ENCODE measurements at regions not wholly inside any gene's neighbourhood (a gene's known extent, or its start where the extent isn't known, plus 50 kb on each side); places are given as distances from the start of the nearest gene placed in this dataset.
A peak's percentile ranks its signal among the peaks of the same experiment; 100 is the strongest.

DNA sequence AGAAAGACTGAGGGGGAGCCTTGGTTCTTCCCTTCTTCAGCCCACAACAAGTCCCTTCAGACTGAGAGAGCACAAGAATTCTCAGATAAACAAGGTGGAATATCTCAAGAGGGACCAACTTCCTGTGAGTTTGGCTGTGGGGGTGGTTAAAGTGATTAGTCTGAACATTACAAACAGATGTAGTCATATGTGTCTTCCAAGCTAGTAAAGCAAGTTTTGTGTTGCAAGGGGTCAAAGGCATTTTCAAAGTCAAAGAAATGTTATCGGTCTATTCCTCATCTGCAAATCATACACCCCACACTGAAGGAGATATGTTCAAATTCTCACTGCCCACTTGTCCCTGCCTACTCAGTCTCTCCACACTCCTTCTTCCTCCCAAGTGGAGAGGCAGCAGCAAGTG lies 242.5 kb downstream of the FAM43A start:
- Histone ChIP-seq H3K27me3 (ENCODE audit: insufficient read depth, low read depth, low read length) (no peaks in the 10 kb centered on the region), H3K79me2 (replicated peaks; ENCODE audit: insufficient read depth, low read length) (no peaks in the 10 kb centered on the region), H3F3A (ENCODE audit: insufficient read depth, low read length, poor library complexity, severe bottlenecking) (no peaks in the 10 kb centered on the region), H3K9me2 (ENCODE audit: insufficient read depth, low read length) (no peaks in the 10 kb centered on the region), H3K9me3 (ENCODE audit: low read length) (no peaks in the 10 kb centered on the region), H3K36me3 (ENCODE audit: insufficient read depth, low read length) (no peaks in the 10 kb centered on the region), H3K4me2 (ENCODE audit: low read length) (no peak overlapping the region), H3K9ac (ENCODE audit: low read length) (no peak overlapping the region), H4K20me1 (ENCODE audit: insufficient read depth) (no peaks in the 10 kb centered on the region), H3K27ac (ENCODE audit: low read length) (no peak overlapping the region), H2AFZ (ENCODE audit: low read depth, low read length) (no peak overlapping the region), H3K4me3 (ENCODE audit: low read length) (no peak overlapping the region)
- no peak for TF ChIP-seq POLR2AphosphoS5 (IDR thresholded peaks at IDR 0.05)
- TF ChIP-seq MXI1 (conservative IDR thresholded peaks at IDR 0.05; ENCODE audit: poor library complexity, severe bottlenecking), result no peak
- TF ChIP-seq REST (IDR thresholded peaks at IDR 0.05; ENCODE audit: borderline replicate concordance), result no peak
- no peak for TF ChIP-seq EZH2 (IDR thresholded peaks at IDR 0.05; ENCODE audit: borderline replicate concordance, insufficient read depth, low read length, poor library complexity, severe bottlenecking)
- TF ChIP-seq SMC3 (conservative IDR thresholded peaks at IDR 0.05; ENCODE audit: poor library complexity), result no peak
- no peak for TF ChIP-seq RAD21 (conservative IDR thresholded peaks at IDR 0.05)
- no peak for TF ChIP-seq EP300 (conservative IDR thresholded peaks at IDR 0.05; ENCODE audit: poor library complexity, severe bottlenecking)
- TF ChIP-seq, protein P1, sequence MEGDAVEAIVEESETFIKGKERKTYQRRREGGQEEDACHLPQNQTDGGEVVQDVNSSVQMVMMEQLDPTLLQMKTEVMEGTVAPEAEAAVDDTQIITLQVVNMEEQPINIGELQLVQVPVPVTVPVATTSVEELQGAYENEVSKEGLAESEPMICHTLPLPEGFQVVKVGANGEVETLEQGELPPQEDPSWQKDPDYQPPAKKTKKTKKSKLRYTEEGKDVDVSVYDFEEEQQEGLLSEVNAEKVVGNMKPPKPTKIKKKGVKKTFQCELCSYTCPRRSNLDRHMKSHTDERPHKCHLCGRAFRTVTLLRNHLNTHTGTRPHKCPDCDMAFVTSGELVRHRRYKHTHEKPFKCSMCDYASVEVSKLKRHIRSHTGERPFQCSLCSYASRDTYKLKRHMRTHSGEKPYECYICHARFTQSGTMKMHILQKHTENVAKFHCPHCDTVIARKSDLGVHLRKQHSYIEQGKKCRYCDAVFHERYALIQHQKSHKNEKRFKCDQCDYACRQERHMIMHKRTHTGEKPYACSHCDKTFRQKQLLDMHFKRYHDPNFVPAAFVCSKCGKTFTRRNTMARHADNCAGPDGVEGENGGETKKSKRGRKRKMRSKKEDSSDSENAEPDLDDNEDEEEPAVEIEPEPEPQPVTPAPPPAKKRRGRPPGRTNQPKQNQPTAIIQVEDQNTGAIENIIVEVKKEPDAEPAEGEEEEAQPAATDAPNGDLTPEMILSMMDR (IDR thresholded peaks at IDR 0.05; ENCODE audit: poor library complexity, severe bottlenecking), result no peak
- no peak for TF ChIP-seq TAF1 (IDR thresholded peaks at IDR 0.05; ENCODE audit: low read depth)

- H3F3A ChIP-seq (ENCODE audit: insufficient read depth, low read length, poor library complexity, severe bottlenecking), result no peaks in the 10 kb centered on the region
- no peaks in the 10 kb centered on the region for H3K9me3 ChIP-seq (ENCODE audit: low read length)
- H3K4me2 ChIP-seq (ENCODE audit: low read length), result no peak overlapping the region
- no peaks in the 10 kb centered on the region for H3K9me2 ChIP-seq (ENCODE audit: insufficient read depth, low read length)
- TF ChIP-seq SMC3 (conservative IDR thresholded peaks at IDR 0.05; ENCODE audit: poor library complexity), result no peak
- TF ChIP-seq, protein P1 (IDR thresholded peaks at IDR 0.05; ENCODE audit: poor library complexity, severe bottlenecking), result peak; percentile 36
- H3K36me3 ChIP-seq (ENCODE audit: insufficient read depth, low read length), result no peaks in the 10 kb centered on the region
- no peak overlapping the region for H3K9ac ChIP-seq (ENCODE audit: low read length)
- no peak overlapping the region for H2AFZ ChIP-seq (ENCODE audit: low read depth, low read length)
- no peak overlapping the region for H3K4me3 ChIP-seq (ENCODE audit: low read length)
- H3K27ac ChIP-seq (ENCODE audit: low read length), result no peak overlapping the region
- H4K20me1 ChIP-seq (ENCODE audit: insufficient read depth), result no peaks in the 10 kb centered on the region
- H3K27me3 ChIP-seq (ENCODE audit: insufficient read depth, low read depth, low read length), result no peaks in the 10 kb centered on the region
- no peaks in the 10 kb centered on the region for H3K79me2 ChIP-seq (replicated peaks; ENCODE audit: insufficient read depth, low read length)
Observed at GRCh38 chr3:194928831-194929577, 243.3 kb downstream of the FAM43A start.
